ENCODE measurements at regions not wholly inside any gene's neighbourhood (a gene's known extent, or its start where the extent isn't known, plus 50 kb on each side); places are given as distances from the start of the nearest gene placed in this dataset.

- Mint-ChIP-seq H3K4me1 (no peaks in the 10 kb centered on the region), H3K27me3 (peaks cover 6% of the 10 kb centered on the region), H3K4me3 (no peak overlapping the region), H3K27ac (no peak overlapping the region), H3K9me3 (peaks cover 0 to 2% (median 0%) of the 10 kb centered on the region in 3 donors), H3K36me3 (no peaks in the 10 kb centered on the region)
These were observed 65.0 kb downstream of the SERPINA3 start for GRCh38 chr14:94677213-94677612.

- H3K4me1 Mint-ChIP-seq, result no peaks in the 10 kb centered on the region
- no peak overlapping the region for H3K4me3 Mint-ChIP-seq
- no peaks in the 10 kb centered on the region for H3K36me3 Mint-ChIP-seq
- no peak overlapping the region for H3K27ac Mint-ChIP-seq
- peaks cover 6% of the 10 kb centered on the region for H3K27me3 Mint-ChIP-seq
- H3K9me3 Mint-ChIP-seq, result peaks cover 0 to 2% (median 0%) of the 10 kb centered on the region in 3 donors
These were observed 64.4 kb downstream of the SERPINA3 start for GRCh38 chr14:94676495-94677185.

- Mint-ChIP-seq H3K36me3 (no peaks in the 10 kb centered on the region), H3K4me3 (no peak overlapping the region), H3K27ac (no peak overlapping the region), H3K9me3 (peaks cover 0 to 2% (median 0%) of the 10 kb centered on the region in 3 donors), H3K4me1 (no peaks in the 10 kb centered on the region), H3K27me3 (peaks cover 6% of the 10 kb centered on the region)
These were observed 62.8 kb downstream of the SERPINA3 start for GRCh38 chr14:94675036-94675435.

- Mint-ChIP-seq H3K27ac (no peak overlapping the region), H3K36me3 (no peaks in the 10 kb centered on the region), H3K4me3 (no peak overlapping the region), H3K4me1 (no peaks in the 10 kb centered on the region), H3K27me3 (peaks cover 6% of the 10 kb centered on the region), H3K9me3 (peaks cover 0 to 2% (median 0%) of the 10 kb centered on the region in 3 donors)
These were observed 61.6 kb downstream of the SERPINA3 start for GRCh38 chr14:94673781-94674231.
